ENCODE measurements at regions not wholly inside any gene's neighbourhood (a gene's known extent, or its start where the extent isn't known, plus 50 kb on each side); places are given as distances from the start of the nearest gene placed in this dataset.

GRCh38 chr2:153052807-153053559, 334.6 kb downstream of the ARL6IP6 start:
- no peak for TF ChIP-seq CTCF (IDR thresholded peaks at IDR 0.05)
- TF ChIP-seq EZH2 (IDR thresholded peaks at IDR 0.05; ENCODE audit: borderline replicate concordance, insufficient read depth, low read depth, low read length, poor library complexity, severe bottlenecking), result no peak
